NOMO-1 treated with DMSO at 0.1 percent for 48 hours (cell line): ENCODE measurements at regions not wholly inside any gene's neighbourhood (a gene's known extent, or its start where the extent isn't known, plus 50 kb on each side); places are given as distances from the start of the nearest gene placed in this dataset.

Experiments
- DNase-seq: peaks from one replicate; lab custom pipeline; 2025; ENCODE audit not compliant: unreplicated experiment; lab: John Stamatoyannopoulos, UW

DNA sequence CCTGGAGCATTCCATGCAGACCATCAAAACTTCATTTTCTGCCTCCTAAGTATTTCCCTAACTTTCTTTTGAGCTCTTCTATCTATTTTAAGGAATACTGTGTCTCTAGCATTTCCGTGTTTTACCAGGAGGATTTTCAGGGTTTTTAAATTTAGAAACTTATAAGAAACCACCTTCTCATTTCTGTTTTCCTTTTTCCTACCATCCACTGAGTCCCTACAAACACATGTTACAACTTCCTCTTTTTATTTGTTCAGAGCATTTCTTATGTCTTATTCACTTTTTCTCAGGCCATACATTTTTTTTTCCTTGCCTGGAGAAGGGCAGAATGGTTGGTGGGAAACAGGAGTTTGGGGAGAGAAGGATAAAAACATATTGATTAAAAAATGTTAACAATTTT lies 130.0 kb upstream of the BMP5 start:
- peak; percentile 48 for DNase-seq

GRCh38 chr6:56004426-56004825 lies 129.0 kb upstream of the BMP5 start:
- peak; percentile 49 for DNase-seq

GRCh38 chr6:56003616-56004015 lies 128.2 kb upstream of the BMP5 start:
- DNase-seq: no peak

- no peak for DNase-seq
Measured at GRCh38 chr6:56002336-56002735, 126.9 kb upstream of the BMP5 start.

DNA sequence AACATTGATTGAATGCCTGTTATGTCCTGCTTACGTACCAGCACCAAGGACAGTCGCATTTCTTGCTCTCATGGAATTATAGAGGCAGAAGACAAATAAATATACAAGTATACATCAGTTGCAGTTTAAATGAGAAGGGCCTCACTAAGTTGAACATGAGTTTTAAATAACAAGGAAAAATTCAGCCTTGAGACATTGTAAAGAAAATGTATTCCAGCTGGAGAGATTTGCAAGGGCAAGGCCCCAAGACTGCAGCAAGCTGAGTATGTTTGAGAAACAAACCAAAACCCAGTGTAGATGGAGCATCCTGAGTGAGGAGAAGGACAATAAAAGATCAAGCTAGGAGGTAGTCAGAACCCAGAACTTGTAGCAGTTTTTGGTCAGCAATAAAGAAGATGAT lies 123.2 kb upstream of the BMP5 start:
- no peak for DNase-seq

DNA sequence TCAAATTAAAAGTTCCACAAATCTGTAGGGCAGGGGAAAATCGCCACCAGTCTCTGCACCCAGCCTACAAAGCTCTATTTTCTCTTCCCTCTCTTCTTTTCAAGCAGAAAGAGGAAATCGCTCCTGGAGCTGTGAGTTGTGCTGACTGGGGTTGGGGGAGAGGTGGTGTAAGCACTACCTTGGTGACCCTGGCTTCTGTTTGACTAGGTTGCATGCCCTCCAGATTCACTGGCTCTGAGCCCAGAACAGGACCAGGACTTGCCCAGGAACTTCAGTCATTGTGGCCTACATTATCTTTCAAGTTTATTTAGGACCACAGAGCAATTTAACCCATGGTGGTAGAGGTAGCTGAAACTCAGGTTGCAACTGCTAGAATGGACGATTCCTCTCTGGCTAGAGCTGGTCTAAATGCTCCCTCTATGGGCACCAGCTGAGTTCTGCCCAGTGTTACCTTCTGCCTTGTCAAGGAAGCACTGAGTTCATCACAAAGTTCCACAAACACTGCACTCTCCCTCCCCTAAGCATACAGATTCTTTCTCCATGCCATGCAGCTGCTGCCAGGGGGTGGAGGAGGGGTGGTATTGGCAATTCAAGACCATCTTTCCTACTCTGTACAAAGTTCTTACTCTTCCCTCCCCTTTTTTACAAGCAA lies 122.0 kb upstream of the BMP5 start:
- DNase-seq: no peak

DNA sequence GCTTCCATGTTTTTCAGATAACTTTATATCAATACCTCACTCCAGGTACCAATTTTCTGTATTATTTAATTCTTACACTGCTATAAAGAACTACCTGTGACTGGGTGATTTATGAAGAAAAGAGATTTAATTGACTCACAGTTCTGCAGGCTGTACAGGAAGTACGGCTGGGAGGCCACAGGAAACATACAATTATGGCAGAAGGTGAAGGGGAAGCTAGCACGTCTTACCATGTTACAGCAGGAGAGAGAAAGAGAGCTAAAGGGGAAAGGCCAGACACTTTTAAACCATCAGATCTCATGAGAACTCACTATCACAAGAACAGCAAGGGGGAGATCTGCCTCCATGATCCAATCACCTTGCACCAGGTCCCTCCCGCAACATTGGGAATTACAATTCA lies 119.1 kb upstream of the BMP5 start:
- peak; percentile 54 for DNase-seq

DNA sequence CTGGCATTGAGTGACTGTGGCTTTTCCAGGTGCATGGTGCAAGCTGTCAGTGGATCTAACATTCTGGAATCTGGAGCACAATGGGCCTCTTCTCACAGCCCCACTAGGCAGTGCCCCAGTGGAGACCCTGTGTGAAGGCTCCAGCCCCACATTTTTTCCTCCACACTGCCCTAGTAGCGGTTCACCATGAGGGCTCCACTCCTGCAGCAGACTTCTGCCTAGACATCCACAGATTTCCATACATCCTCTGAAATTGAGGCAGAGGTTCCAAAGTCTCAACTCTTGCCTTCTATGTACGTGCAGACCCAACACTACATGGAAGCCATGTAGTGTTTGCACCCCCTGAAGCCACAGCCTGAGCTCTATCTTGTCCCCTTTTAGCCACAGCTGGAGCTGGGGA lies 118.0 kb upstream of the BMP5 start:
- no peak for DNase-seq

DNA sequence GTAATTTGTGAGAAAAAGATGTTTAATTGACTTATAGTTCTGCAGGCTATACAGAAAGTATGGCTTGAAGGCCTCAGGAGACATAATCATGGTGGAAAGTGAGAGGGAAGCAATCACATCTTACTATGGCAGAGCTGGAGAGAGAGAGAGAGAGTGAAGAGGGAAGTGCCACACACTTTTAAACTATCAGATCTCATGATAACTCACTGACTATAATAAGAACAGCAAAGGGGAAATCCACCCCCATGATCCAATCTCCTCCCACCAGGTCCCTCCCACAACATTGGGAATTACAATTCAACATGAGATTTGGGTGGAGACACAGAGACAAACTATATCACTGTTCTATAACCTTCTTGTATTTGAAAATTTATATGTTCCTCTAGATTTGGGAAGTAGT lies 117.2 kb upstream of the BMP5 start:
- DNase-seq: no peak

- DNase-seq: no peak
Measured at GRCh38 chr6:55985309-55985708, 109.9 kb upstream of the BMP5 start.

DNA sequence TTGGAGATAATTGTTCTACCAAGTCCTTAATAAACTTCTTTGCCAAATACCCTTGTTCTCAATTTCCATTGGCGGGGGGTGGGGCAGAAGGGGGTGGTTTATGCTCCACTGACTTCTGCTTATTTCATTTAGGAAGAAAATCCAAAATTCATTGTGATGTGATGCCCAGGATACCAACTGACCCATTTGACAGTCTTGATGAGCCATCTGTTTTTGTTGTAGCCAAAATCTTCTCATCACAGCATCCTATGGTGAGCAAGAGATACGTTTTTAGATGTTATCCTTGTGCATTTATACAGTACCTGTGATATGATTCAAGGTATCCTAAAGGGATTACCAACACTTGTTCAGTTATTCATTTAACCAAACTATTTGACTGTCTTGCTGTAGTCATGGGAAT lies 108.5 kb upstream of the BMP5 start:
- no peak for DNase-seq

- no peak for DNase-seq
Measured at GRCh38 chr6:55981660-55982059, 106.3 kb upstream of the BMP5 start.

DNA sequence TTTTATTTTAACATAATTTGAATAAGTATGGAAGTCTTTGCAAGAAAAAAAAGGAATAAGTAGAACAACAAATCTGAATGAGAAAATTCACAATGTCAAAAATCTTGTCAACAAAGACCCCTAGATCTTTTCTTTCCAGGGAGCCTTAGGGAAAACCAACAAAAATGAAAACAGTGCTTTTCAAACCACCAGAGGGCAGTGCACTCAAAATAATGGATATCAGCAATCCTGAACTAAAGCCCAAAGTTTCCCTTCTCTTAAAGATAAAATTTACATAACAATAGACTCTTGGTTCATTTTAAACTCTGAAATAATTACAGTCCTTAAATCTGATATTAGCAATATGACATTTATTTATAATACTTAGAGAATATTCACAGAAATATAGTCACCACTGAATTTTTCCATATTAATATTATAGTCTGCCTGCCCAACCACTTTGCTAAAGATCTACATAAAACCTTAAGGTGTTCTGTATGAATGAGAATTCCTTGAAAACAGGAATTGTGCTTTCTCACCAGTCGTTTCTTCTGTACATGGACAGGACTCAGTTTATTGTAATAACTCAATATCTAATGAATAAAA lies 105.3 kb upstream of the BMP5 start:
- DNase-seq: peak; percentile 14

DNA sequence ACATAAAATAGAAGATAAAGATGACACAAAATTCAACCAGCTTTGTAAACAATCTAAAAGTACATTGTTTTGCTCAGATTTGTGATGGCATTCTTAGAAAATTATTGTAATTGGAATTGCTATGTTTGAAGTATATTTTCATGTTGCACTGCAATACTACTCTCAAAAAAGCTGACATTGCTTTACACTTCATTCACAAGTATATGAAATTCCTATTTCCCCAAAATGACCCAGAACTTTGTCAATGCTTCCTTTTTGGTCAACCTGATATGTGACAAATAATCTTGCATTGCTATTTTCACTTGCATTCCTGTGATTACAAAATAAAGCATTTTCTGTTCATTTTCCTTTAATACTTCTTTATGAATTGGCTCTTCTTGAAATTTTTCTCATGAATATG lies 104.1 kb upstream of the BMP5 start:
- no peak for DNase-seq

DNA sequence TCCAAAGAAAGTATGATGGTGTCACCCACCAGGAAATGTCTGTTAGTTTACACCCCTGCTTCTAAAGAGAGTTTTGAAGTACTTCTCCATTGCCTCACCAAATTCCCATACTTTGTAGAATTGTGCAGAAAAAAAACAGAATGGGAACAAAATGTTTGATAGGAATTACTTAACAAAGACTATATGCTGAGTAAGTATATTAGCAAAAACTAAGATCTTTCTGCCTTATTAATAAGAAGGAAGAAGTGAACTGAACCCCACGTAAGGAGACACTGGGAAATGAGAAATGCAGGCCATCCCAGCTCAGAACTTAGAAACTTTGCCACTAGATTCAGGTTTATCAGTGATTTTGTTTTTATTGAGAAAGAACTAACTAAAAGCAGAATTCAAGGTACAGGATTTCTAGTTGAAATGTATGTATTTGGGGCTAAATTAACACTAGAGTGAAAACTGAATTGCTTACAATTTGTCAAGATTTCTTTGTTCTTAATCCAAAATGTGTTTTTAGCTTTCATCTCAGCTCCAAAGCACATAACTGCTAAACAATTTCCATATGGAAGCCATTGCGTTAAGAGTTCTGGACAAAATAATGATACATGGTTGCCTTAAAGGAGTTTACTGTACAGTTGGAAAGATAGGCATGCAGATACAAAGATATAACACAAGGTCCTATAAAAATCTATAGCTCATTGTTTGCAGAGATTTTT lies 102.7 kb upstream of the BMP5 start:
- DNase-seq: no peak

DNA sequence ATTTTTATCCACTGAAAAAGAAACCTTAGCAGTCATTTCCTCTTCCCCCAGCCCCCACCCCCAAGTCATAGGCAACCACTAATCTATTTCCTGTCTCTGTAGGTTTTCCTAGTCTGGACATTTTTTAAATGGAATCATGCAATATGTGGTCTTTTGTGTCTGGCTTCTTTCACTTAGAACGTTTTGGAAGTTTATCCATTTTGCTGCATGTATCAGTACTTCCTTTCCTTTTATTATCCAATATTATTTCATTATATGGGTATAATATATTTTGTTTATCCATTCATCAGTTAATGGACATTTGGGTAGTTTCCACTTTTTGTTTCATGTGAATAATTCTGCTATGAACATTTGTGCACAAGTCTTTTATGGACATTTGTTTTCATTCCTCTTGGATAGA lies 99.3 kb upstream of the BMP5 start:
- DNase-seq: no peak

- no peak for DNase-seq
Measured at GRCh38 chr6:55972091-55972490, 96.7 kb upstream of the BMP5 start.

DNA sequence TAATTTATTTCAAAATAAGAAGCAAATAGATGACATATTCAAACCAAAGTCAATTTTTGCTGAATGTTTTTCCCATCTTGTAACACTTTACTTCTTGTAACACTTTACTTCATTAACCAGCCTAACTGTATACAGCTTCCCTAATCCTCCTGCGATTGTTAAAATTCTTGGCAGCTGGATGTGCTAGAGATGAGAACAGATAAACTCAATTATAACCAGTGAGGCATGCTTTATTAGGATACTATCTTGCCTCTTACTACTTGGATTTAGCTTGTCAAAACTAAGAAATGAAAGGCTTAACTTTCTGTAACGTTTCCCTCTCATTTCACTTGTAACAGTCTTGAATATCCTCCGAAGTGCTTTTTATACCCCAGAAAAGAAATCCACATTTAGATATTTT lies 94.1 kb upstream of the BMP5 start:
- DNase-seq: no peak

- DNase-seq: no peak
Measured at GRCh38 chr6:55968926-55969325, 93.5 kb upstream of the BMP5 start.

DNA sequence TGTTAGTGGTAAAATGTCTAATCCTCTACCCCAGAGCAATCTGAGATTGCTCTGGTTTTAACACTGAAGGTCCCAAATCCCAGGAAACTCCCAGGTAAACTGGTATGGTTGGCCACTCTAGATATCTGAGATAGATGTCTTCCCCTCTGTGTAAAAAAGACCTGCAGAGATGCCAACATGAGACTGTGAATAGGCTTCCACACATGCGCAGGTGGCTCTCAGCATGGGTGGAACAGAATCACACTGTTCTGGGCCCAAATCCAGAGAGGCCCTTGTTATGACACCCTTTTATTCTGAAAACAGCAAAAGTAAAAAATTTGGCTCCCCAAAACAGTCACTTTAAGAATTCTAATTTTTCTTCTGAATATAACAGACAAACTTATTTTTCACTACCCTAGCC lies 88.7 kb upstream of the BMP5 start:
- DNase-seq: no peak

GRCh38 chr6:55963301-55963700 lies 87.9 kb upstream of the BMP5 start:
- no peak for DNase-seq

GRCh38 chr6:55960344-55960743 lies 85.0 kb upstream of the BMP5 start:
- no peak for DNase-seq

GRCh38 chr6:55958790-55959189 lies 83.4 kb upstream of the BMP5 start:
- DNase-seq: no peak
